Colonic mucosa (tissue), 4 donors: ENCODE measurements at regions not wholly inside any gene's neighbourhood (a gene's known extent, or its start where the extent isn't known, plus 50 kb on each side); places are given as distances from the start of the nearest gene placed in this dataset.

ENCODE experiments used
- DNase-seq: peaks from one replicate; pipeline ENCODE4 v3.0.0-alpha.2; 2020
- H3K27ac ChIP-seq: fragments of 200-600 bp; one replicate; pipeline ENCODE4 v1.8.0; 2021
- H3K27me3 ChIP-seq: fragments of 200-600 bp; one replicate; pipeline ENCODE4 v1.8.0; 2021
- H3K36me3 ChIP-seq: fragments of 200-600 bp; one replicate; pipeline ENCODE4 v1.8.0; 2021
- H3K4me1 ChIP-seq: fragments of 200-600 bp; one replicate; pipeline ENCODE4 v1.8.0; 2021; ENCODE audit warnings: mild to moderate bottlenecking
- H3K4me3 ChIP-seq: fragments of 200-600 bp; one replicate; pipeline ENCODE4 v1.8.0; 2021
- H3K9ac ChIP-seq, 2 donors: one replicate each; pipeline ENCODE4 v1.7.0; 2013; ENCODE audit warnings: control low read depth in 2 of 2, low read depth in 2 of 2, low read length in 2 of 2
- H3K9me3 ChIP-seq: fragments of 200-600 bp; one replicate; pipeline ENCODE4 v1.8.0; 2021
- intact Hi-C: fragments of 100-400 bp; cut with DNase I; formaldehyde crosslinking; loops from one replicate; pipeline ENCODE4 v1.14.1; 2022
- TF ChIP-seq, protein P1 (sequence below): fragments of 200-600 bp; IDR thresholded peaks from one replicate; pipeline ENCODE4 v1.8.0; 2022; ENCODE audit warnings: antibody characterized with exemption, mild to moderate bottlenecking
- donor health status: healthy.
- donor health status: DM: no; HTN: no; CAD: no.
- donor health status: DM: no; HTN: no; CAD: no.

DNA sequence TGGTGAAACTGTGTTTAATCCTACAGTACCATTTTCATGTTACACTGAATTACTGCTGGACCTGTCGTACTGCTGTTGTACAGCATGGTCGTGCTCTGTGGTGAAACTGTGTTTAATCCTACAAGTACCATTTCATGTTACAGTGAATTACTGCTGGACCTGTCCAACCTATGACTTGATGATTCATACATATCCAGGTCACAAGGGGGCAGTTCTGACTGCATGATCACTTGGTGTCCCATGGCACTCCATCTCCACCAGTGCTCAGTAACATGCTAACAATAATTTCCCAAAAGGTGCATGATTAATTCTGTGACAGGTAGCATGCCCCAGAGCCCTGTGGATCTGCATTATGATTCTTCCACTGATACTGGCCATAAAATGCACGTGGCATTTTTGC lies 101.6 kb downstream of the ADCYAP1 start:
- Histone ChIP-seq H3K4me3 (no peak overlapping the region), H3K27me3 (no peaks in the 10 kb centered on the region), H3K4me1 (no peaks in the 10 kb centered on the region), H3K9ac (no peak overlapping the region), H3K27ac (no peak overlapping the region), H3K36me3 (no peaks in the 10 kb centered on the region), H3K9me3 (no peaks in the 10 kb centered on the region)
- intact Hi-C loops, result no loop called here
- DNase-seq, result no peak
- TF ChIP-seq, protein P1, sequence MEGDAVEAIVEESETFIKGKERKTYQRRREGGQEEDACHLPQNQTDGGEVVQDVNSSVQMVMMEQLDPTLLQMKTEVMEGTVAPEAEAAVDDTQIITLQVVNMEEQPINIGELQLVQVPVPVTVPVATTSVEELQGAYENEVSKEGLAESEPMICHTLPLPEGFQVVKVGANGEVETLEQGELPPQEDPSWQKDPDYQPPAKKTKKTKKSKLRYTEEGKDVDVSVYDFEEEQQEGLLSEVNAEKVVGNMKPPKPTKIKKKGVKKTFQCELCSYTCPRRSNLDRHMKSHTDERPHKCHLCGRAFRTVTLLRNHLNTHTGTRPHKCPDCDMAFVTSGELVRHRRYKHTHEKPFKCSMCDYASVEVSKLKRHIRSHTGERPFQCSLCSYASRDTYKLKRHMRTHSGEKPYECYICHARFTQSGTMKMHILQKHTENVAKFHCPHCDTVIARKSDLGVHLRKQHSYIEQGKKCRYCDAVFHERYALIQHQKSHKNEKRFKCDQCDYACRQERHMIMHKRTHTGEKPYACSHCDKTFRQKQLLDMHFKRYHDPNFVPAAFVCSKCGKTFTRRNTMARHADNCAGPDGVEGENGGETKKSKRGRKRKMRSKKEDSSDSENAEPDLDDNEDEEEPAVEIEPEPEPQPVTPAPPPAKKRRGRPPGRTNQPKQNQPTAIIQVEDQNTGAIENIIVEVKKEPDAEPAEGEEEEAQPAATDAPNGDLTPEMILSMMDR, result no peak

DNA sequence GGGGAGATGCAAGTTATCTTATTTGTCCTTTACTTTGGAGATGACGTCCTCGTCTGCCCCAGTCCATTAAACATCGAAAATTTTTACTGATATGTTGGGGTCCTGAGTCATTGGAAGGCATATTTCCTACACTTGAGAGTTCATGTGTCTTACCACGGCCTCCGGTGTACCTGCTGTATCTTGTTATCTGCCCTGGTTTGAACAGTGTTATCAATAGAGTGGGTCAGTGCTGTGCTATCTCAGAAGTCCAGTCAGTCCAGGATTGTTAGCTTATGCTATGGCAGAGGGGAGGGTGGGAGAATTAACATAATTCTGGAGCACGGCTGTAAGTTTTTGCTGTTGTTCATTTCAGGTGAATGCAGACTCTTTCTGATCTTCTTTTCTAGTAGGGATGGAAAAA lies 102.3 kb downstream of the ADCYAP1 start:
- no peaks in the 10 kb centered on the region for H3K9me3 ChIP-seq
- H3K9ac ChIP-seq, result no peak overlapping the region
- no peak overlapping the region for H3K27ac ChIP-seq
- no peak overlapping the region for H3K4me3 ChIP-seq
- intact Hi-C loops, result no loop called here
- DNase-seq, result no peak
- TF ChIP-seq, protein P1, result no peak
- no peaks in the 10 kb centered on the region for H3K36me3 ChIP-seq
- H3K27me3 ChIP-seq, result no peaks in the 10 kb centered on the region
- H3K4me1 ChIP-seq, result no peaks in the 10 kb centered on the region

DNA sequence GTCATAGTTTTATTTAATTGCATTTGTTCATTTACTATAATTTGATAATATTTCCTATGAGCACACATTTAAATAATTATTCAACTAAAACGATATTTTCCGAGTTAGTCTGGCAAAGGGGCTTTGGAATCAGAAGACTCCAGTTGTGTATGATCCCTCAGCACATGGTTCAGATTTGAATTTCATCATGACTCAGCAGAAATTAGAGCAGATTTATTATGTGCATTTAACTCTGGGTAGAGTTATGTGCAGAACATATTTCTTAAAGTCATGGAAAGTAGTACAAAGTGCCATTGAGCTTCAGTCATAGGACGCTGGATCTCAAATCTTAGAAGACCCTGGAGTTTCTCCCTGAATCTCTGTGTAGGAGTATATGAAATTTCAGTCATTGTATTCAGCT lies 106.7 kb downstream of the ADCYAP1 start:
- Histone ChIP-seq H3K9me3 (no peaks in the 10 kb centered on the region), H3K4me3 (no peak overlapping the region), H3K4me1 (no peaks in the 10 kb centered on the region), H3K9ac (no peak overlapping the region), H3K27ac (no peak overlapping the region), H3K27me3 (no peaks in the 10 kb centered on the region), H3K36me3 (no peaks in the 10 kb centered on the region)
- TF ChIP-seq, protein P1, result no peak
- intact Hi-C loops, result no loop called here
- no peak for DNase-seq

DNA sequence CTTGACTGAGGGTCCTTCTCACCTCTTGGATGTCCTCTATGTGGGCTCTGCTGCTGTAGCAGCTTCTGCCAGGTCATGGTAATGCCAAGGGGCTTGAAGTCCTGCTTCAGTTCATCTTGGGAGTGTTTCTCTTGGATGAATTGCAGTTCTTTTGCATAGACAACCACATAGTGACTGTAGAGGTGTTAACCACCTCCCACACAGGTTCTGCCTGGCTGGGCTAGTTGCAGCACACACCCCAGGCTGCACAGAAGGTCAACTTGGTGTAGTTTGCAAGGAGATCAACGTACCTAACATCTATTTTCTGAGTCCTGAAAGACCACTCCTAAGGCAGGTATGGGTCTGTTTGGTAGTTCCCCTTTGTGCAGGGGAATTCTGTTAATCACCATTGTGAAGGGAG lies 108.1 kb downstream of the ADCYAP1 start:
- no peaks in the 10 kb centered on the region for H3K36me3 ChIP-seq
- no peak overlapping the region for H3K27ac ChIP-seq
- no peak overlapping the region for H3K4me3 ChIP-seq
- intact Hi-C loops, result no loop called here
- H3K4me1 ChIP-seq, result no peaks in the 10 kb centered on the region
- no peaks in the 10 kb centered on the region for H3K27me3 ChIP-seq
- no peak for DNase-seq
- H3K9ac ChIP-seq, result no peak overlapping the region
- no peaks in the 10 kb centered on the region for H3K9me3 ChIP-seq
- TF ChIP-seq, protein P1, result no peak

DNA sequence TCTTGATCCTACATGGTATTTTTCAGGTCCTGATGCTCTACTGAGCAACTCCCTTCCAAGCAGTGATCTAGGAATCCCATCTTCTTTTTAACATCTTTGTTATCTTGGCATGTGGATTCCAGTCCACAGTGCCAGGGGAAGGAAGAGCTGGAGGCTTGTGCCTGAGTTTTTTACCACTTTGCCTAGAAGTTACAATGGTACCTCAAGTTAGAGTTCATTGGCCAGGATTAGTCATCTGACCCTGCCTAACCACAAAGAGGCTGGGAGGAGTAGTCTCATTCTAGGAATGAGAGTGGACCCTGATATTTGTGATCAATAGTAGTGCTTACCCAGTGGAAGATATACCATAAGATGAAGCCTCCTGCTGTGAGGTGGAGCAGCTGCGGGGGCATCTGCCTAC lies 109.3 kb downstream of the ADCYAP1 start:
- TF ChIP-seq, protein P1, result no peak
- Histone ChIP-seq H3K9me3 (no peaks in the 10 kb centered on the region), H3K27me3 (no peaks in the 10 kb centered on the region), H3K4me3 (no peak overlapping the region), H3K4me1 (no peaks in the 10 kb centered on the region), H3K9ac (no peak overlapping the region), H3K27ac (no peak overlapping the region), H3K36me3 (no peaks in the 10 kb centered on the region)
- intact Hi-C loops, result no loop called here
- no peak for DNase-seq

DNA sequence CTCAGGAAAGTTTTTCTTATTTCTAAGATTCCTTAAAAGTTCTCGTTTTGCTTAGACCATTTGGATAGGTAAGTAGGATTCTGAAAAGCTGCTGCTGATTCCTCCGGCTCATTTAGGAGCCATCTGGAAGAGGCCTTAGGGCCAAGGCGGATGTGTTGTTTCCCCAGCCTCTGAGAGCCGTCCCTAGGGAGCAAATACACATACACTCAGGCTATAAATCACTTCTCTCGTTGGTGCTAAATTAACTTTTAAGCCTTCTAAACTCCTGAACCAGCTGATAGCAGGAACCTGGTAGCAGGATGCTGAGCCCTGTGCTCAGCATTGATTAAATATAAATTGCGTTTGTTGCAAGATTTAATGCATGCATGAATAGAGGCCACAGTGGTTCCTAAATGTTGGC lies 109.8 kb downstream of the ADCYAP1 start:
- Histone ChIP-seq H3K27ac (no peak overlapping the region), H3K9ac (no peak overlapping the region), H3K9me3 (no peaks in the 10 kb centered on the region), H3K27me3 (no peaks in the 10 kb centered on the region), H3K4me1 (no peaks in the 10 kb centered on the region), H3K36me3 (no peaks in the 10 kb centered on the region), H3K4me3 (no peak overlapping the region)
- intact Hi-C loops, result no loop called here
- TF ChIP-seq, protein P1, result no peak
- DNase-seq, result no peak
